HCEC 1CT (cell line): ENCODE measurements at regions not wholly inside any gene's neighbourhood (a gene's known extent, or its start where the extent isn't known, plus 50 kb on each side); places are given as distances from the start of the nearest gene placed in this dataset.
A peak's percentile ranks its signal among the peaks of the same experiment; 100 is the strongest.

Experiments used
- DNase-seq: peaks from one replicate; pipeline ENCODE4 v3.0.0-alpha.2; 2017

DNA sequence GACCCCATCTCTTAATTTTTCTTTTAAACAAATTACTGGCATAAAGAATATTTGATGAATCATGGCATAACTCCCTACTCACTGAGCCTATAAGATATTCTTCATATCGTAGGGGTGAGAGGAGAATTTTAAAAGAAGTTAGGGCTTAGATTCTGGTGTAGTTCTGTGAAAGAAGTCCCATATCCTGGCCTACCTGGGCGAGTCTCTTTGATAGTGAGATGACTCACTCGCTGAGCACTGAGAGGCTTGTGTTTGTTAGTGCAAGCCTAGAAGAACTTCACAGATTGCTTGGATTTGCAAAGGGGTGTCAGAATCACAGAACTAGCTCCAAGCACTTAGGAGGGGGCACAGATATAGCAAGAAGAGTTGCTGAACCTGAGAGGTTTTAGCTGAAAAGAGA, 133.8 kb upstream of the TMC3 start:
- no peak for DNase-seq

GRCh38 chr15:81506936-81507335, 132.9 kb upstream of the TMC3 start:
- no peak for DNase-seq

DNA sequence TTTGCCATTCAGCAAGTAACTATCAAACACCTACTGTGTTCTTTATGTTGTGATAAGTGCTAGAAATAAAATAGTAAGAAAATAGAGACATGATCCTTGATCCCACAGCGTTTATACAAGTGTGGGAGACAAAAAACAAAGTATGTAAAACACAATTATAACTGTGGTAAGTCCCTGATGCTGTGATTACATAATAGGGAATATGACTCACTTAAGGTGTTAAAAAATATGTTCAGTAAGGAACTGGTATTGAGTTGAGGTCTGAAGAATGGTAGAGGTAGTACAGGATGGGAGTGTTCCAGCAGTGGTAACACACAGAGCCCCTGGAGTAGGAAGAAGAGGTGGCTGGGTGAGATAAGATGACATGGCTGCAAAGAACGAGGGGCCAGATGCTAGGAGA, 132.1 kb upstream of the TMC3 start:
- DNase-seq = no peak

- DNase-seq = peak; percentile 76
Observed at GRCh38 chr15:81504170-81504905, 130.3 kb upstream of the TMC3 start.

- peak; percentile 44 for DNase-seq
Observed at GRCh38 chr15:81502439-81502838, 128.4 kb upstream of the TMC3 start.

- no peak for DNase-seq
Observed at GRCh38 chr15:81500081-81500480, 126.1 kb upstream of the TMC3 start.

GRCh38 chr15:81498294-81498693, 124.3 kb upstream of the TMC3 start:
- DNase-seq = no peak

GRCh38 chr15:81497238-81497637, 123.2 kb upstream of the TMC3 start:
- no peak for DNase-seq

GRCh38 chr15:81495780-81496467, 121.9 kb upstream of the TMC3 start:
- DNase-seq = no peak

DNA sequence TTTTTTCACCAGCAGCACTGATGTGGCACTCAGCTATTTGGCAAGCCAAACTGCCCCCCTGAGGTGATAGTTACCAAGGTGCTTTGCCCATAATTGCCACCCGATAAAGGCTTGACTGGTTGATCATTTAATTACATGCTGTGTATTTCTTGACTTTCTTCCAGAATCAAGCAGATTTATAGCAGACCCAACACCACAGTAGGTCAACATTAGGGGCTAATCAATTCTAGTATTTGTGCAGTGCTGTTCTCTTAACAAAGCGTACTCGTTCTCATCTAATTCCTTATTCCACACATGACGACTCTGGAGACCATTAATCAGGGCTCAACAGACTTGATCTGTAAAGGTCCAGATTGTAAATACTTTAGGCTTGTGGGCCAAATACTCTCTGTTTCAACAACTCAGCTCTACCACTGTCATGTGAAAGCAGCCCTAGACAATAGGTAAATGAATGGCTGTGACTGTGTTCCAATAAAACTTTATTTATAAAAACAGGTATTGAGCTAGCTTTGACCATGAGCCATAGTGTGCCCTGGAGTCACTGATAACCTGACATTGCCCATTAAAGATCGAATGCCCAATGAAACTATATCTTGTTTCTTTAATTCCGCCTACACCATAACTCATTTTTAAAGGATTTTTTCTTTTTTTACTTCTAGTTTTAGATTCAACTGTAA, 119.1 kb upstream of the TMC3 start:
- no peak for DNase-seq

DNA sequence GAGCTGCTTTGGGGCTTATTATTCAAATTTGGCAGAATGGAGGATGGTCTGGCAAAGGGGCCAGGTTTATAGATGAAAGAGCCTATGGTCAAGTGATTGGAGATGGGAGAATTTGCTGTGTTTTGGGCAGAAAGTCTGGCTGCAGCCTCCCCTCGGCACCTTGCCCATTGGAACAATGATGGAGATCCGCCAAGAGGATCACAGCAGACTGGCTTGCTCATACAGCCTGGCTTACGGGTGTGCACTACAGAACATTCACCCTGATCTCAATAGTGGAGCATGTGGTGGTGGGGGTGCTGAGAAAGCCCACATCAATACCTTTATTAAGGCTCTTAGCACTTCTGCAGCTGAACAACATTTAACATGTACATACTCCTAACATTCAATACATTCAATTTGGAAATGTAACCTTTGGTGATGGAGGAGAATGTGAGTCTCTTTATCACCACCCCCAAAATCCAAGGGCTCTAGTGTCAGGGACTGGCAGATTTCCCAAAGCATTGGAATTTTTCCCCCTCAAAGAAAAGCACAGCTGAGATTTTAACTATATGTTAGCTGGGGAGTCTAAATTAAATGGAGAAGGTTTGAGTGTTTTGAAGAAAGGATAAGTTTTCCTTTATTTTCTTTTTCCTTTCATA, 118.4 kb upstream of the TMC3 start:
- DNase-seq = no peak

- DNase-seq = no peak
Observed at GRCh38 chr15:81491414-81492096, 117.5 kb upstream of the TMC3 start.

DNA sequence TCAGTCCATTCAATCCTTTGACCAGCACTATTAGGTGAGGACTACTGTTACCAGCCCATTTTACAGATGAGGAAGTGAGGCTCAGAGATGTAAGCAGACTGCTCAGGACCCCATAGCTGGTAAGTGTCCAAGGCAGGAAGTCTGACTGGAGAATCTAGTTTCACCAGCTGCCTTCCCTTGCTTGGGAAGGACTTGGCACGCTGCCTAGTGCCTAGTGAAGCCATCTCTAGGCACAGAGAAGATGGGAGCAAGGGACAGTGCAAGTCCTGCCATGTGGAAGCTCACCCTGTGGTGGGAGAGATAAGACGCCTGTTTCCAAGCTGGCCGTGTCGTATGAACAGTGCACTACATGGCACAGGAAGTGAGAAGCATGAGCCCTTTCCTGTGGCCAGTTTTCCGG, 111.8 kb upstream of the TMC3 start:
- no peak for DNase-seq

DNA sequence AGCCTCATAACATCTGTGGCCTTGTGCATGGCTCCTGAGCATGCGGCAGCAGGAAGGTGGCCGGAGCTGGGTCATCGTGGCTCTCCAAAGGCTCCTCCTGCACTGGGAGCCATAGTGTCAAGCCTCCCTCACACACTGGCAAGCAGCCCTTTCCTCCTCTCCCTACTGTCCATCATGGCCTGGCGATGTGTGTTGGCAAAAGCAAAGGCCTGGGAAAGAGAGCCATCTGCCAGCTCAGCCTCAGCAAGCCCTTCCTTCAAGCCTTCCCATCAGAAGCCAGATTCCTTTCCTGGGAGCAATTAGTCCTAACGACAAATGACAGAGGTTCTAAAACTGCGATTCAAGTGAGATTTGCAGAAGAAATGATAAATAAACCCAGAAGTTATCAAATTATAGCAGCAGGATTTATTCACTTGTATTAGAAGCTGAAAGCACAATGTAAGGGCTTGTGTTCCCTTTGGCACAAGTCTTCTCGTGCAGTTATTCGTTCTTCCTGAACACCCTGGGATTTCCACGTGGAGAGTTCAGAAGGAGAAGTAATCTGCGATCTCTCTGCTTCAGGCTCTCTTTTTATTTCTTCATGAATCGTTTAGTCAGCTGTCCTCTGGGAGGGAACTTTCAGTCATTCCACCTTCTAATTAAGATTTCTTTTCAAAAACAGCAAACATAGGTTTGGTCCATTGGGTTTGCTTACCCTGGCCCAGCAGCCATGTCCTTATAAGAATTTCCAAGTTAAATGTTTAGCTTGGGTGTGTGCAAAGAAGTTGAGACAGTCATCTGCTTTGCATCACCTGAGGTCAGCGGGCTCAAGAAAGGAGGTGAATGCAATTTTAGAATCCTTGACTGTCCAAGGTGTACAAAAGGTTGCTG, 110.3 kb upstream of the TMC3 start:
- no peak for DNase-seq

GRCh38 chr15:81483496-81483895, 109.5 kb upstream of the TMC3 start:
- DNase-seq = no peak

DNA sequence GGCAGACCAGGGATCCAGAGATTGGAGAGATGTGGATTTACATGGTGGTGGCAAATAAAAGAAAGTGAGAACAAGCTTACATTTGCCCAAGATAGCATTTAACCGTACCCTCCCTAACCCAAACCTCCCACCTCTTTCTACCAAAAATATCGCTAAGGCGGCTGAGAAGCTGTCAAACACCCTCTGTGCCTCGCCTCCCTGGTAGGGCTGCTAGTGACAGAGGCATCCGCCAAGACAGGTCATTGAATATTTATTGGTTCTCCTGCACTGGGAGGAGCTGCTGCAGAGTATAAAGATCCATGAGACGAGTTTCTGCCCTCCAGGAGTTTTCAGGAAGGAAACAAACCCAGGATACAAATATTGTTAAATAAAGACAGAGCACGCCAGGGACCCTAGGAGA, 107.3 kb upstream of the TMC3 start:
- no peak for DNase-seq

GRCh38 chr15:81480645-81481053, 106.6 kb upstream of the TMC3 start:
- DNase-seq = peak; percentile 44

DNA sequence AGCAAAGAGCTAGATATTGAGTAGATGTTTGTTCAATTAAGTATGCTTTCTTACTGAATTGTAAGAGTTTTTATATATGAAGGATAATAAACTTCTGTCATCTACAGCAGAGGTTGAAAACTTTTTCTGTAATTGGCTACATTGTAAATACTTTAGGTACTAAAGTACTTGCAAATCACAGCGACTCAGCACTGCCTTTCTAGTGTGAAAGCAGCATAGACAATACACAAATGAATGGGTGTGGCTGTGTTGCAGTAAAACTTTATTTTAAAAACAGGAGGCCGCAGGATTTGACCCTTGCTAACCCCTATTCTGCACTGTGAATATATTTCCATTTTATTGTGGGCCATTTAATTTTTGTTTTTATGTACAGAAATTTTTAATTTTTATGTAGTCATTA, 104.3 kb upstream of the TMC3 start:
- DNase-seq = no peak

GRCh38 chr15:81475926-81476325, 101.9 kb upstream of the TMC3 start:
- DNase-seq = no peak

DNA sequence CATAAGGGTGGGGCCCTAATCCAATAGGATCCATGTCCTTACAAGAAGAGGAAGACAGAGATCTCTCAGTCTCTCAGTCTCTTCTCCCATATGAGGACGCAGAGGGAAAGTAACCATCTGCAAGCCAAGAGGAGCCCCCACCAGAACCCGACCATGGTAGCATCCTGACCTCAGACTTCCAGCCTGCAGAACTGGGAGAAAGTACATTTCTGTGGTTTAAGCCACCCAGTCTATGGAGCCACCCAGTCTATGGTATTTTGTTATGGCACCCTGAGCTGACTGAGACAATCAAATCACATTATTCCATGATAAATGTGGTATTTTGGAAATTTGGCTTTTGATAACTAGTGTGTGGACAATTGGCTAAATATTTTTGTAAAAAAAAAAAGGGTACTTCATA, 101.5 kb upstream of the TMC3 start:
- DNase-seq = no peak

DNA sequence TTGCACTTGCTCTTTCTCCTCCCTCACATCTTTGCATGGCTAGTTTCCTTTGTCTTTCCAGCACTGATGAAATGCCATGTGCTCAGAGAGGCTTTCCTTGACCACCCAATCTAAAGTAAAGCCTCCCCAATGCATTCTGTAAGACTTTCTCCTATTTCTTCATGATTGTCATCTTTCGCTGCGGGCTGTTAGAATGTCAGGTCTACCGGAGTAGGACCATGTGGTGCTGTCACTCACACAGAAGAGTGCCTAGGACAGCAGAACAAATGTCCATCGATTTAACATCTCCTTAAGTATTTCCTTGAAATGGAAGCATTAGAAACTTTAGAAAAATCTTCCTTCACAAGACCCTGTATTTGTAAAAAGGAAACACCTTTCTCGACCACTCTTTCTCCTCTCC, 99.9 kb upstream of the TMC3 start:
- no peak for DNase-seq

GRCh38 chr15:81473177-81473576, 99.2 kb upstream of the TMC3 start:
- DNase-seq = no peak
